ENCODE measurements at regions not wholly inside any gene's neighbourhood (a gene's known extent, or its start where the extent isn't known, plus 50 kb on each side); places are given as distances from the start of the nearest gene placed in this dataset.
"Not testable (repeated sequence)": the region's sequence is repeated elsewhere in the genome, so short reads cannot be mapped to it uniquely, and the experiment has no call there.

DNA sequence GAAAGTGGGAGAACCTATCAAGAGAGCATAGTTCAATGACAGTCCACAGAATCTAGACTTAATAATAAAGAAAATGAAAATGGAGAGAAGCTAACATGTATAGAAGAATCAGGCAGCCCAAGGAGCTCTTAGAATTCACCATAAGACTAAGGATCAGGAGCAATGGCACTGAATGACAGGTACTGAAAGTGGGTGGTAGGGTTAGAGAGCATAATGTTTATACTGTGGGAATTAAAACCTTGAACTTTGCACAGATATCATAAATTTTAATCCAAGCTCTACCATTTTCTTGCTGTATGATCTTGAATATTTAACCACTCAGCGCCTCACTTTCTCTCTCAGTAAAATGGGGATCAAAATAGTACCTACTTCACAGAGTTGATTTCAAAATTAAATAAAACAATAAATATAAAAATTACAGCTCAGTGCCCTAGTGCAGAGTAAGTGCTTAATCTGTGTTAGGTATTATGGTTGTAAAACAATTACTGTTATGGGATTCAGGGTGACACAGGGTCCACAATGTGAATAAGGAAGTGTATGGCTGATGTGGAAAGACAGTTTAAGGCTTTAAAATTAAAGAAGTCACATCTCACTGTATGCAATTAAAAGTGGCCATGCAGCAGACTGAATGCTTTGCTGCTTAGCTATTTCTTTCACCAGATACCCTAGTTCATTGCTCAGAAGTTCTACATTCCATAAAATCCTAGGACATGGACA, 319.8 kb downstream of the HINT1 start:
- DNase-seq = no peak

DNA sequence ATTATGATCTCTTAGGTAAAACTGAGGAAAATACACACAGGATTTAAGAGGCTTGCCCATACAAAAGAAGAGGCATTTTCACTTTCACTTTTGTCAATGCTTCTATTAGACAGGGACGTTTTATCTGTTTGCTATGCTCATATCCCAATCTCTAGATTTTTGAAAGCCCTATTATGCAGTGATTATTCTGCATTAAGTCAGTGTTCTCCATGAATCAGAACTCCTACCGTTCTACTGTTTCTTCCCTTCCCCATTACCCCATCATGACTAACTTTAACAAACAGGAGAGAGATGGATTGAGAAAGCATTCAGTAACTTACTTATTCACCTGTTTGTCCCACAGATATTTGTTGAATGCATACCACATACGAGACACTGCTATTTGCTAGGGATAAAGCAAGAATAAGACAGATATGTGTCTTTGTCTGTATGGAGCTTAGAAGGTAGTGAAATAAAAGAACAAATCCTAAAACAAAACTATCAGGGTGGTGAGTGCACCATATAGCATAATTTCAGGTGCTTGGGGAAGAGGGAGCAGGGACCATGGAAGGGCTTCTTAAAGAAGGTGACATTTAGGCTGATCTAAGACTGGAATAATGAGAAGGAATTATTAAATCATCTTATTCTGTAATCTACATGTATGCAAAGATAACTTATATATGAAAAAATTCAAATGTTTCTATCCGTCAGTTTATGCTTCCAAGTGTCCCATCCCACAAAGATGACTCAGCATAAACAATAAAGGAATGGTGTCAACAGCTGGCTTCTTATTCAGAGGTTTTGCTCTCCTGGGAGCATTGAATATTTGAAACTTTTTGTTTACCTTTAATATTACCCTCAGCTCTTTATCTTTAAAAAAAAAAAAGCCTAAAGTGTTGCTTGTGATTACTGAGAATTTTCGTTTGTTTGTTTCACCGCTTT, 328.1 kb downstream of the HINT1 start:
- DNase-seq = peak in 1 of 51 donors; percentile 21

DNA sequence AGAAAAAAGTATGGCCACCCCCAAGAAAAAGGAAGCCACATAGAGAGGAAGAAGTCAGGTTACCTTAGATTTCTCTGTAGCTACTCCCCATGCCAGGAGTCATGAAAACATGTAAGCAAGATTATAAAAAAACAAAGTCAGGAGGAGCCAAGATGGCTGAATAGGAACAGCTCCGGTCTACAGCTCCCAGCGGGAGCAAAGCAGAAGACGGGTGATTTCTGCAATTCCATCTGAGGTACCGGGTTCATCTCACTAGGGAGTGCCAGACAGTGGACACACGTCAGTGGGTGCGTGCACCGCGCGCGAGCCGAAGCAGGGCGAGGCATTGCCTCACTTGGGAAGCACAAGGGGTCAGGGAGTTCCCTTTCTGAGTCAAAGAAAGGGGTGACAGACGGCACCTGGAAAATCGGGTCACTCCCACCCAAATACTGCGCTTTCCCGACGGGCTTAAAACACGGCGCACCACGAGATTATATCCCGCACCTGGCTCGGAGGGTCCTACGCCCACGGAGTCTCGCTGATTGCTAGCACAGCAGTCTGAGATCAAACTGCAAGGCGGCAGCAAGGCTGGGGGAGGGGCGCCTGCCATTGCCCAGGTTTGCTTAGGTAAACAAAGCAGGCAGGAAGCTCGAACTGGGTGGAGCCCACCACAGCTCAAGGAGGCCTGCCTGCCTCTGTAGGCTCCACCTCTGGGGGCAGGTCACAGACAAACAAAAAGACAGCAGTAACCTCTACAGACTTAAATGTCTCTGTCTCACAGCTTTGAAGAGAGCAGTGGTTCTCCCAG, 347.3 kb downstream of the HINT1 start:
- not testable (repeated sequence) for DNase-seq

DNA sequence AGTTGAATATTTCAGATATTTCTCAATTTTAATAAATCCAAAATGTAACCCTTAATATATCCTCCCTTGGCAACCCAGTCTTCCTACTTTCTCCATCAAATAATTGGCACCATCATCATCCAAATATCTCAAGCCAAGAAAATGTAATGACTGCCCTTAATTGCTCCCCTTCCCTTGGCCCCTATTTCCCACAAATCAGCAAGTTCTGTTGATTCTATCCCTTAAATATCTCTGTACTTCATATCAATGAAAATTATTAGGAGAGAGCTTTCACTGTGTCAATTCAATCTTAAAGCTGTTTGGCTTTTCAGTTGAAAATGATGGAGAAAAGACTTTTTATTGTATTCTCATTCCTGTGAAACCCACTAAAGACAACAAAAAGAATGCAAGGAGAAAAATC, 349.8 kb downstream of the HINT1 start:
- no peak for DNase-seq

DNA sequence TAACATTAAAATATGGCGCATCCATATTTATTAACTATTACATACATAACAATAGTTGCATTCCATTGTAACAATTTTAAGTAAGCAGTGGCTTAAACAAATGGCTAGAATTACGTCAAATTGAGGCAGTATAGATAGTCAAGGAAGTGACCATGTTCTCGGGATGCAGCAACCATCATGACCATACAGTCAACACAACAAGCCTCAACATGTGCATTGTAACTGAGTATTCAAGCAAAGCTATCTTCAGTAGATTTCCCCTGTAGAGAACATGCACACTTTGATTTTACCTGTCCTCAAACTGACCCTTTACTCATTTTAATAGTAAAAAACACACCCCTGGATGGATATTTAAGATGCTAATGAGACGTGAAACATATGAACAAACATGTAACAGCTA, 356.4 kb downstream of the HINT1 start:
- no peak for DNase-seq

DNA sequence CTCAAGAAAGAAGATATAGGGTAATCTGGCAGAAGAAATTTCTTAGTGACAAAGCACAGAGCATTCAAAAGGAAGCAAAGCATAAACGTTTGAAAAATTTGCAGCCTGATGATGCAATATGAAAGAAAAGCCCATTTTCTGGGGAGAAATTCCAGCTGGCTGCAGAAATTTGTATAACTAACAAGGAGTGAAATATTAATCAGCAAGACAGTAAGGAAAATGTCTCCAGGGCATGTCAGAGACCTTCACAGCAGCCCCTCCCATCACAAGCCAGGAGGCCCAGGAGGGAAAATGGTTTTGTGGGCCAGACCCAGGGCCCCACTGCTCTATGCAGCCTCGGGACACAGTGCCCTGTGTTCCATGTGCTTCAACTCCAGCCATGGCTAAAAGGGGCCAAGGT, 359.4 kb downstream of the HINT1 start:
- no peak for DNase-seq

DNA sequence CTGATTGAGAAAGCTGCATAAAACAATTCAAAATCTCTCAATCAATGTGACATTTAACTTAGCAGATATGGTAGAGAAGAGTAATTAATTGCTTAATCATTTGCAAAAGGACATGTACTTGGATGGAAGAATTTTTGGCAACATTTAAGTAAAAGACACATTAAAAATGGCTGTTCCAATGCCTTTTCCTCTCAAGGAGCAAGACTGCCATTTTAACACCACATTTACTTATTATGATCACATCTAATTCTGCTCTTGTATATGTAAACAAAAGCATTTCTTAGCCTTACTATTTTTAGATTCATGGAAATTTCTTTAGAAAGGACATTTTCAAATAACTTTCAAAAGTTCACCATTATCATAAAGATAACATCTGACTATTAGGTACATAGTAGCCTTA, 360.0 kb downstream of the HINT1 start:
- DNase-seq = no peak

DNA sequence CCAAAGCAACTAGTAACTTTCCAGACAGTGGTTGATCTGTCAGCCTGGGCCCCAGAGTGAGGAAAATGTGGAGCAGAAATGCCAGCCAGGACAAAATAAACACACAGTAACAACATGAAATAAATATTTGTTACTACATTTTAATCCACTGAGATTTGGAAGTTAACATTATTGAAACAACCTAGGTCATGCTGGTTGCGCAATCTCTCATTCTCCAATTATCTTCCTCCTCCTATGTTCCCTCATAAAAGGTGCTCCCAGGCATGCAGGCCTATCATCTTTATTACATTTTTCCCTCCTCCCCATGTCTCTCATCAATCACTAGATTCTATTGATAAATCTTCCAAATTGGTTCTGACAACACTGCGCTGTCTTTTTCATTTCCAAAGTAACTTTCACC, 363.1 kb downstream of the HINT1 start:
- no peak for DNase-seq

DNA sequence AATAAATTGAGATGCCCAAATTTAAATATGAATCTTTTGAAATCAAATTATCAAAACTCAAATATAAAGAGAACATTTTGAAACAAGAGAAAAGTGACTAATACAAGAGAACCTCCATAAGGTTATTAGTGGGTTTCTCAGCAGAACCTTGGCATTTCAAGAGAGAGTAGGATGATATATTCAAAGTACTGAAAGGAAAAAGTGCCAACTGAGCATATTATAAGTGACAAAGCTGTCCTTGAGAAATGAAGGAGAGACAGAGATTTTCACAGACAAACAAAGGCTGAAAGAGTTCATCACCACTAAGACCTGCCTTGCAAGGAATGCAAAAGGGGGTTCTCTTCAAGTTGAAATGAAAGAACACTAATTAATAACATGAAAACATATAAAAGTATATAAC, 366.0 kb downstream of the HINT1 start:
- no peak for DNase-seq

DNA sequence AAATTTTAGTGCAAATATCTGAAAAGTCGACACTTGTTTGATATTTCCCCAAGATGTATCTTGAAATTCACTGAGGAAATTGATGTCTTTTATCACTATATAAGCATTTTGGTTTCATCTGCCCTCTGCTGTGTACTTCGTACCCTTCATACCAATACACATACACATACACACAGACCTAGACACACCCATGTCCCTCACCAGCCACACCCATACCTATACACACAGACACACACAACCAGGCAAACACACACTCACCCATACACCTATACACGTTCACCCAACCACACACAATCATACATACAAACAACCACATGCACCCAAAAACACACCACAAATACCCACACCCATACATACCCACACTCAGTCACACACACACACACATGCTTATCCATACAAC, 367.8 kb downstream of the HINT1 start:
- no peak for DNase-seq

DNA sequence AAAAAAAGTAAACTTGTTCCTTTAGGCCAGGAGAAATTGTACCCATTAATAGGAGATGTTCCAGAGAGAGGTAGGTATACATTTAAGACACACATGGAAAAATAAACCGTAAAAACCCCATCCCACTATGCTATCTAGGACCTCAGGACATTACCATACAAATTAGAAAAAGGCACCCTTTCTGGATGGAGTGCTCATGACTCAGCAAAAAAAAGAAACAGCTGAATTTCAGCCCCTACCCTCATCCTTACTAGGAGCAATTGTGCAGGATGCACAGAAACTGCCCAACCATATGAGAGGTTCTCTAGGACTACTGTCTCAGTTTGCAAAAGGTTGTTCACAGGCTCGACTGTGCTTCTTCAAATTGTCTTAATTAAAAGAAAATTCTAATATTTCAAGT, 368.2 kb downstream of the HINT1 start:
- no peak for DNase-seq

DNA sequence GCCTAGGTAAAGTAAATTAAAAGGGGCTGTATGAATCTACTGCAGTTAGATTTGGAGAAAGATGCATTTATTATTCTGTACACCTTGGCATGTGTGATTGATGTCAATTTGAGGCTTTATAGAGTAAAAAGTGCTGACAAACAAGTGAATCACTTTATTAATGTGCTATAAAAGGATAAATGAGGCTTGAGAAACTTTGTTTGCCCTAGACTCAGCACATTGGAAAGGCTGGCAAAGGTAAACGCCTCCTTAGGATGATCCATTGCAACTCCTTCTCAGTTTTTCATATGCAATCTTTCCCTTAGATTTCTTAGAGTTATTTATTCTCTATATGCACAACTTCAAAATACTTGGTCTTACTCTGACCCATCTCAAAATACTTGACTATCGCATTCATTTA, 369.0 kb downstream of the HINT1 start:
- DNase-seq = no peak

DNA sequence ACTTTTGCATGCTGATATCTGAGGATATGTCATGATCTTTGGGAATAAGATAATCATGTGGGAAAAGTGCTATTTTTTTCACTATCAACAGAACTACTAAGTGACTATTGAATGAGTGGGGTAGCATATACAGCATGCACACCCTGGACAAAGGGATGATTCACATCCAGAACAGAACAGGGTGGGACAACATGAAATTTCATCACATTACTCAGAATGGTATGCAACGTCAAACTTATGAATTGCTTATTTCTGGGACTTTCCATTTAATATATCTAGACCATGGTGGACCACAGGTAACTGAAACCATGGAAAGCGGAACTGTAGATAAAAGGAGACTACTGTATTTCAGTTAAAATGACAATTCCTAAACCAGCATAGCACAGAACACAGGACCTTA, 370.0 kb downstream of the HINT1 start:
- no peak for DNase-seq

DNA sequence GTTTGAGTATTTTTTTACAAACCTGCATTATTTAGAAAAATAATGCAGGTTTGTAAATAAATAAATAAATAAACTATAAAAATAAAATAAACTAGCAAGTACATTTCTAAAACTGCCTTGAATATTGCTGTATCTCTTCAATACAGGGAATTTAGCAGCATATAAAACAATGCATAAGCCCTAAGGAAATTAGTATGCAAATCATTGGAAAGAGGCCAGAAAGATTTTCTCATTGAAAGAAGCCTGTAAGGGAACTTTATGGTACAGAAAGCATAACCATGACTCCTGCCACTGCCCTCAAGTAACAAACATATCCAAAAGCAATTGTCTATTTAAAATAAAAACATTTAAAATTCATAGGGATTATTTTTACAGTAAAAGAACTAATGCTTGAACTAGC, 387.3 kb downstream of the HINT1 start:
- DNase-seq = no peak

DNA sequence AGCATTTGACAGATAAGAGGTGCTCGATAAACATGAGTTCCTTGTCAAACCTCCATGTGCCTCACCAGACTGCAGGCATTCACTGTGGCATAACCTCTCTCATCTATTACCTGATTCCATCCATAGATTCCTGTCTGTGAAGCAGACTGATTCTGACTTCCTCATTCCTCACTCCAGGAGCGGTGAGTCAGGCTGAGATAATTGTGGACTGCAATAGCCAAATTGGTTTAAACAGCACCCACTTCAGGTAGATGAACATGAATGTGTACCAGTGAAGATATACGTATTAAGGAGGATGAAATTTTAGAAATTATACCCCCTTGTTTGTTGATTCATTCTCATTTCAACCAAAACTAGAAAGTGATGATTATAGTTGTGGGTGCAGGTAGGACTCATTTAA, 391.2 kb downstream of the HINT1 start:
- DNase-seq = no peak

DNA sequence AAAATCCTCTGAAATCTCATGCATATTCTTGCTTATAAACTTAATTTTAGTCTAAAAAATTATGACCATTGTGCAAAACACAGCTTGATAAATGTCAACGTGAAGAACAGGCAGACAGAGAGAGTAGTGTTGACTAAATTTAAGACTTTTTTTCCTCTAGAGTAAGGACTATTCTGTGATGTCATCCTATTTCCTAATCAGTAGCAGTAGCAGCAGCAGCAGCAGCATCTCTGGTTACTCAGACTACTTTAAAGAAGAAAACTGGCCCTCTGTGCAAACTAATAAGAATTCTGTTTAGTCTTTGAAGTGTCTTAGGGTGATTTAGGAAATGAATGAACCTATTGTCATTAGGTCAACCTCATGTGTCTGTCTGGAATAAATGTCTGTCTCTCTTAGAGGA, 403.0 kb downstream of the HINT1 start:
- DNase-seq = no peak

DNA sequence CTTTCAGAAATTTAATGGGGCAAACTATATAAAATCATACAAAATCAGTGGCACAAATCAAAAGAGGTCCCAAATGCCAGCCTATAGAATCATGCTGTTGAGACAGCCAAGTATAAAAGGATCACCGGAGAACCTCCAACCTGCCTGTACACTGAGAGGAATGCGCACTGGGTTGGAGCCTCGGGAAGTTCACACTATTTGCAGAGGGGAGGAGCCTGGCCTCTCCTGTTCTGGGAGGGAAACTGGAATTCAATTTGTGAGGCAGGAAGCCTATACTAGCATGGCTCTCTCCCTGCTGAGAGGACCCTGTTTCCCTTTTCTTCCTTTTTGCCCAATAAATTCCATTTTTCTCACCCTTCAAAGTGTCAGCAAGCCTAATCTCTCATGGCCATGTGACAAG, 406.0 kb downstream of the HINT1 start:
- DNase-seq = no peak

DNA sequence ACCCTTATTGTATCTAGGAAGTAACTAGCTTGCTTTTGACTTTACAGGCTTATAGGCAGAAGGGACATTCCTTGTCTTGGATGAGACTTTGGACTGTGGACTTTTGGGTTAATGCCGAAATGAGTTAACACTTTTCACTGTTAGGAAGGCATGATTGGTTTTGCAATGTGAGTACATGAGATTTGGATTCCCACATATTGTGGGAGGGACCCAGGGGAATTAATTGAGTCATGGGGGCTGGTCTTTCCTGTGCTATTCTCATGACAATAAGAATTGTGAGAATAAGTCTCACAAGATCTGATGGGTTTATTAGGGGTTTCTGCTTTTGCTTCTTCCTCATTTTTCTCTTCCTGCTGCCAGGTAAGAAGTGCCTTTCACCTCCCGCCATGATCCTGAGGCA, 417.5 kb downstream of the HINT1 start:
- DNase-seq = no peak

DNA sequence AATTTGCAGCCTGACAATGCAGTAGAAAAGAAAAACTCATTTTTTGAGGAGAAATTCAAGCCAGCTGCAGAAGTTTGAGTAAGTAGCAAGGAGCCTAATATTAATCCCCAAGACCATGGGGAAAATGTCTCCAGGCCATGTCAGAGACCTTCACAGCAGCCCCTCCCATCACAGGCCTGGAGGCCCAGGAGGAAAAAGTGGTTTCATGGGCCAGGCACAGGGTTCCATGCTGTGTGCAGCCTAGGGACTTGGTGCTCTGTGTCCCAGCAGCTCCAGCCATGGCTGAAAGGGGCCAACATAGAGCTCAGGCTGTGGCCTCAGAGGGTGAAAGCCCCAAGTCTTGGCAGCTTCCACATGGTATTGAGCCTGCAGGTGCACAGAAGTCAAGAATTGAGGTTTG, 418.4 kb downstream of the HINT1 start:
- DNase-seq = not testable (repeated sequence)

DNA sequence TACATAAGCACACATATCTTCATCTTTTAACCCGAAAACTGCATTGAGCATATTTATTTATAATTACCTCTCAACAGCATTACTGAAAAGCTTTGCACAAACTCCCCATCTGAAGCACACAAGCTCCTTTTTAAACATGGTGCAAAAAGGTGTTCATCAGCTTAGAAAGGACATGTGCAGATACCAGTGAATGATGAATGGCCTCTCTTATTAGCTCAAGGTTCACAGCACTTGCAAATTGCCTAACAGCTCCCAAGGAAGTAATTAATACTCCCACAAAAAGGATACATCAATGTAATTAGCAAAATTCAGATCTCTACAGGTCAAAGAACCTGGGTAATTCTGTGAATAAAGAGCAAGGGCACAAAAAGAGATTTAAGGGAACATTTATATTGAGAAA, 422.0 kb downstream of the HINT1 start:
- DNase-seq = no peak

DNA sequence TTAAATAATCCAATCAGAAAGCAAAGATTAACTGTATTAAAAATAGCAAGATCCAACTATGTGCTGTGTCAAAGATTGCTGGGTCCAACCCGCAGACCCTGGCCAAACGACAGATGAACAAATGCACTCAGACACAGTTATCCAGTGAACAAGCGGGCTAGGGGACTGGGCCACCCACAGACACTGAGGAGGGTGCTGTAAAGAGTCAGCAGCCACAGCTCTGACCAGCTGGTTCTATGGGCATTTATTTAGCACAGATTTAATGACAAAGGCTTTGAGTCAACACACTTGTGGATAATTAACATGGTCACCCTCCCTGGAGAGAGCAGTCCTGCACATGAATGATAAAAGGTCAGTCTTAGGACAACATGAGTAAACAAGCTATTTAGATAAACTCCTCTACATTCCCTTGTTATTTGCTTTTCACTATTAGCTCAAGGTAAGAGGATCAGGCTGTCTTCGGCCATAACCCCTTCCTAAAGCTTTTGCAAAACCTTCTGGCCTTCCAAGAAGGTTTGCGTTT, 424.9 kb downstream of the HINT1 start:
- DNase-seq = no peak

DNA sequence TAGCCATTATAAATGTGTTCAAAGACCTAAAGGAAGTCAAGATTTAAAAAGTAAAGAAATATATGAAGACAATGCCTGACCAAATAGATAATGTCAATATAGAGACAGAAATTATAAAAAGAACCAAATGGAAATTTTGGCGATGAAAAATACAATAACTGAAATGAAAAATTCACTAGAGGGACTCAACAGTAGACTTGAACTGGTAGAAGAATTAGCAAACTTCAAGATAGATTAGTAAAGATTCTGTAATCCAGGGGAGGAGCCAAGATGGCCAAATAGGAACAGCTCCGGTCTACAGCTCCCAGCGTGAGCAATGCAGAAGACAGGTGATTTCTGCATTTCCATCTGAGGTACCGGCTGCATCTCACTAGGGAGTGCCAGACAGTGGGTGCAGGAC, 433.2 kb downstream of the HINT1 start:
- no peak for DNase-seq

Data from hypothalamus (tissue), 51 donors.